HL-60 (cell line): ENCODE measurements at regions not wholly inside any gene's neighbourhood (a gene's known extent, or its start where the extent isn't known, plus 50 kb on each side); places are given as distances from the start of the nearest gene placed in this dataset.

Experiments
- DNase-seq, 2 experiments: peaks; one replicate each; pipeline ENCODE4 v3.0.0-alpha.2; 2010 to 2020; ENCODE audit warnings: low read depth in 1 of 2, low spot score in 1 of 2
- H3K27ac ChIP-seq: fragments of 250-450 bp; sonication (Bioruptor Pico); replicated peaks from 2 replicates; pipeline ENCODE4 v1.5.1; 2020; ENCODE audit warnings: mild to moderate bottlenecking, moderate library complexity
- H3K27me3 ChIP-seq: fragments of 250-450 bp; sonication (Bioruptor Pico); 2 replicates; pipeline ENCODE4 v1.5.1; 2021; ENCODE audit warnings: mild to moderate bottlenecking, moderate library complexity; ENCODE audit not compliant: insufficient read depth, poor library complexity, severe bottlenecking
- H3K4me3 ChIP-seq: replicated peaks from 2 replicates; pipeline ENCODE4 v1.5.1; 2011; ENCODE audit warnings: mild to moderate bottlenecking, control low read depth, low read length; ENCODE audit not compliant: insufficient read depth
- CTCF ChIP-seq: IDR thresholded peaks from one replicate; pipeline ENCODE4 v1.5.1; 2011; ENCODE audit warnings: low read length, control low read depth, inconsistent platforms; ENCODE audit not compliant: insufficient read depth
- GABPA ChIP-seq: IDR thresholded peaks from 2 replicates; pipeline ENCODE4 v1.6.1; 2012; ENCODE audit warnings: low read depth
- POLR2AphosphoS5 ChIP-seq: IDR thresholded peaks from 2 replicates; pipeline ENCODE4 v1.6.1; 2012; ENCODE audit warnings: low read depth
- REST ChIP-seq: IDR thresholded peaks from 2 replicates; pipeline ENCODE4 v1.6.1; 2012; ENCODE audit warnings: low read depth; ENCODE audit not compliant: insufficient replicate concordance
- SPI1 ChIP-seq: IDR thresholded peaks from 2 replicates; pipeline ENCODE4 v1.6.1; 2012; ENCODE audit warnings: low read depth, mild to moderate bottlenecking, borderline replicate concordance

GRCh38 chr9:84141741-84142370 is 161.3 kb downstream of the RMI1 start:
- H3K27me3 ChIP-seq = peaks cover 28% of the 10 kb centered on the region
- no peak for DNase-seq
- H3K4me3 ChIP-seq = no peak overlapping the region
- TF ChIP-seq REST (no peak), CTCF (no peak), GABPA (no peak), POLR2AphosphoS5 (no peak), SPI1 (no peak)
- H3K27ac ChIP-seq = no peak overlapping the region

- no peak for TF ChIP-seq REST
- no peak for TF ChIP-seq GABPA
- no peak for TF ChIP-seq POLR2AphosphoS5
- TF ChIP-seq SPI1 = no peak
- TF ChIP-seq CTCF = no peak
- Histone ChIP-seq H3K27ac (no peak overlapping the region), H3K4me3 (no peak overlapping the region), H3K27me3 (peaks cover 21% of the 10 kb centered on the region)
- no peak for DNase-seq
Observed at GRCh38 chr9:84145031-84145430, 164.4 kb downstream of the RMI1 start.

- DNase-seq = no peak
- Histone ChIP-seq H3K4me3 (no peak overlapping the region), H3K27ac (no peak overlapping the region), H3K27me3 (peaks cover 14% of the 10 kb centered on the region)
- TF ChIP-seq GABPA = no peak
- no peak for TF ChIP-seq SPI1
- no peak for TF ChIP-seq REST
- TF ChIP-seq CTCF = no peak
- no peak for TF ChIP-seq POLR2AphosphoS5
Observed at GRCh38 chr9:84145780-84146179, 165.2 kb downstream of the RMI1 start.
